GM12872 (cell line): ENCODE measurements at regions not wholly inside any gene's neighbourhood (a gene's known extent, or its start where the extent isn't known, plus 50 kb on each side); places are given as distances from the start of the nearest gene placed in this dataset.

Experiments
- TF ChIP-seq, protein P1 (sequence below): IDR thresholded peaks from 3 replicates; pipeline ENCODE4 v1.5.1; 2011; ENCODE audit warnings: low read depth, mild to moderate bottlenecking, low read length, moderate library complexity; ENCODE audit not compliant: insufficient read depth

DNA sequence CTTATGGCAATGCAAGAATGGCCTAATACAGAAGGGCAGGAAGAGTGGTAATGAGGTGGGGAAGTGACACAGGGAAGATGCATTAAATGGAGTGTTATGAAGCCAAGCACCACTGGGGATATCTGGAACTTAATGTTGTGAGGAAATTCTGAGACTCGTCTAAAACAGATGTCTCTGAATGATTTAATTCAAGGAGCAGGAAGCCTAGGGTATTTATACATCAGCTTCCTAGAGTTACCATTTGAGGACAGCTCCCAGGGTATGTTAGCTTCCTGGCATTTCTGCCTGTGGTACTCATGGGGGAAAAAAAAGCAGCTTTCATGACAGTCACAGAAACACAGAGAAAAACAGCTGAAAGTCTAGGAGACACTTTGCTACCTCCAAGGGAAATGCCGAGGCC, 989.5 kb downstream of the CBLN2 start:
- TF ChIP-seq, protein P1, sequence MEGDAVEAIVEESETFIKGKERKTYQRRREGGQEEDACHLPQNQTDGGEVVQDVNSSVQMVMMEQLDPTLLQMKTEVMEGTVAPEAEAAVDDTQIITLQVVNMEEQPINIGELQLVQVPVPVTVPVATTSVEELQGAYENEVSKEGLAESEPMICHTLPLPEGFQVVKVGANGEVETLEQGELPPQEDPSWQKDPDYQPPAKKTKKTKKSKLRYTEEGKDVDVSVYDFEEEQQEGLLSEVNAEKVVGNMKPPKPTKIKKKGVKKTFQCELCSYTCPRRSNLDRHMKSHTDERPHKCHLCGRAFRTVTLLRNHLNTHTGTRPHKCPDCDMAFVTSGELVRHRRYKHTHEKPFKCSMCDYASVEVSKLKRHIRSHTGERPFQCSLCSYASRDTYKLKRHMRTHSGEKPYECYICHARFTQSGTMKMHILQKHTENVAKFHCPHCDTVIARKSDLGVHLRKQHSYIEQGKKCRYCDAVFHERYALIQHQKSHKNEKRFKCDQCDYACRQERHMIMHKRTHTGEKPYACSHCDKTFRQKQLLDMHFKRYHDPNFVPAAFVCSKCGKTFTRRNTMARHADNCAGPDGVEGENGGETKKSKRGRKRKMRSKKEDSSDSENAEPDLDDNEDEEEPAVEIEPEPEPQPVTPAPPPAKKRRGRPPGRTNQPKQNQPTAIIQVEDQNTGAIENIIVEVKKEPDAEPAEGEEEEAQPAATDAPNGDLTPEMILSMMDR, result no peak

DNA sequence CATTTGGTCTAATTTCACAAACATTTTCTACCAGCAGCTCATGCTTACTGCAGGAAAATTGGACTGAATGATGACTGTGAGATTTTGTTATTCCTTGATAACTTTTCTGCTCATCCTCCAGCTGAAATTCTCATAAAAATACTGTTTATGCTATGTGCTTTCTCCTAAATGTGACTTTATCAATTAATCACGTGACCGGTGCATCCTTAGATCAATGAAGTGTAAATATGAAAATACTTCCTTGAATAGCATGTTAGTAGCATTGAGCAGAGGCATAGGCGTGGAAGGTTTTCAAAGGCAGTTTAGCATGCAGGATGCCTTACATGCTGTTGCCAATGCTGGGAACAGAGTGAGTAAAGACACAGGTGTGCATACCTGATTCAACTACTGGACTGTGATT, 1002.5 kb downstream of the CBLN2 start:
- TF ChIP-seq, protein P1, result no peak

DNA sequence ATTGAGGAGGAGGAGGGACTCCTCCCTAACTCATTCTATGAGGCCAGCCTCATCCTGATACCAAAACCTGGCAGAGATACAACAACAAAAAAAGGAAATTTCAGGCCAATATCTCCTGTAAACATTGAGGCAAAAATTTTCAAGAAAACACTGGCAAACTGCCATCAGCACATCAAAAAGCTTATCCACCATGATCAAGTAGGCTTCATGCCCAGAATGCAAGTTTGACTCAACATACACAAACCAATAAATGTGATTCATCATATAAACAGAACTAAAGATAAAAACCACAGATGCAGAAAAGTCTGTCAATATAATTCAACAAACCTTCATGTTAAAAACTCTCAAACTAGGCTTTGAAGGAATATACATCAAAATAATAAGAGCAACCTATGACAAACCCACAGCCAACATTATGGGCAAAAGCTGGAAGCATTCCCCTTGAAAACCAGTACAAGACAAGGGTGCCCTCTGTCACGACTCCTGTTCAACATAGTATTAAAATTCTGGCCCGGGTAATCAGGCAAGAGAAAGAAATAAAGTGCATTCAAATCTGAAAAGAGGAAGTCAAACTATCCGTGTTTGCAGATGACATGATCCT, 1014.3 kb downstream of the CBLN2 start:
- TF ChIP-seq, protein P1, result no peak

DNA sequence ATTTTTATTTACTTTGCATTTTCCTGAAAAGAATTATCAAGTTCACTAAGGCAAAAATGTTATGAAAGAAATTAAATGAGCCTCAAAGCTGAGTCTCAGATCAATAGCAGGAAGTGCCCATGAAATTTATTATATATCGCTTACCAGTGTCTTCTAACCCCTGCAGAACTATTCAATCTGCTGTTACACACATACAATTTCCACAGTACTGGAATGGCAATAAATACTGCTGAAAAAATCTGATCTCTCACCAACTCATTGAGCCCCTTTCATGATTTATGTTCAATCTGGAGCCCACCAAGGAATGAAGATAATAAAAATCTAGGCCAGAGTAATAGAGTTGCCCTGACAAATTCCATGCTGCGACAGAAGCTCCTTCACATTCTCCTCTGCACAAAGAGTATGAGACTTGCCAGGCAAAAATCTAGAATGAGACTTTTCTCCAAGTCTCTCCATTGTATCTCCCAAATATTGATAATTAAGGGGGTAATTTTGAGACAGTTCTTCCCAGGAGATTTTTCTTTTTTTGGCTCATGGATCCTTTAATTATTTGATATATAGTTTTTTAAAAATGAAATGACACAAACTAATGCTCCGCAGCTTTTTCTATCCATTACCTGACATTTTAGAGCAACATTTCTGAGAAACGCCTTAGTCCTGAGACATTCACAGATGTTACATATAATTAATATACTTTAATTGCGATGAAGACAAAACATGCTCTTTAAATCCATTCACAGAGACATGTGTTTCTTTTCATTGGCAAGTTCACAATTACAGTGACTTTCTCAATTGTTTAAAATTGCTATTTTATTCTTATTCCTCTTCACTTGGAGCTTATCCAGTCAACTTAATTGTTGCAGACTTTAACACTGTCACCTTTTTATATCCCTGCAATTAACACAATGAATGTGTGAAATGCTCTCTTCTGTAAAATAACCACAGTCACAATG, 1020.4 kb downstream of the CBLN2 start:
- TF ChIP-seq, protein P1, result no peak

DNA sequence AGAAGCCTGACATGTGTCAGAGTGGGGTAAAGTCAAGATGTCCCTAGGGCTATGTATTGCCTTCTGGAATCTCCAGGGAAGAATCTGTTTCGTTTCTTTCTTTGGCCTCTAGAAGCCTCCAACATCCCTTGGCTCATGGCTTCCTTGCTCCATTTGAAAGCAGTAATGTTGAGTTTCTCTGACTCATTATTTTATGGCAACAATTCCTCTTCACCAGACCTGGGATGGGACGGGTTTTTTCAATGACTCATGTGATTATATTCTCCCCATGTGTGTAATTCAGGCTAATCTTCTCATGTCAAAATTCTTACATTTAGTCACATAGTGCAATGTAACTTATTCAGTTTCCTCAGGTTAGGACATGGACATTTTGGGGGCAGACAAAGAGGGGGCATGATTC, 1038.6 kb downstream of the CBLN2 start:
- TF ChIP-seq, protein P1, result no peak

DNA sequence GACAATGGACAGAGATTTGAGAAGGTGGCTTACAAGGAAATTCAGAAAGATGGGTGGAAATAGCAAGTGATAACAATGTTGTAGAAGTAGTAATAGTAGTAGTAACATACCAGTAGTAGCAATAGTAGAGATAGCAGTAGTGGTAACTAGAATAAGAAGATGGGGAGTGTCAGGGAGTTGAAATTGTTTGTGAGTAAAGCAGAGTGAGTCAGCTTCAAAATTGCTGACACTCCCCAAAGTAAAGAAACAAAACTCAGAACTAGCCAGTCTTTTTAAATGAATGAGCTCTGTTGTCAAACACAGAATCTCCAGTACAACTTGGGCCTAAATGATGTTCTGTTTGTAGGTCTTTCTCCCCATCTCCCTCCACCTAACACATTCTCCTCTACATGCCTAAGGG, 1040.9 kb downstream of the CBLN2 start:
- TF ChIP-seq, protein P1, result no peak

DNA sequence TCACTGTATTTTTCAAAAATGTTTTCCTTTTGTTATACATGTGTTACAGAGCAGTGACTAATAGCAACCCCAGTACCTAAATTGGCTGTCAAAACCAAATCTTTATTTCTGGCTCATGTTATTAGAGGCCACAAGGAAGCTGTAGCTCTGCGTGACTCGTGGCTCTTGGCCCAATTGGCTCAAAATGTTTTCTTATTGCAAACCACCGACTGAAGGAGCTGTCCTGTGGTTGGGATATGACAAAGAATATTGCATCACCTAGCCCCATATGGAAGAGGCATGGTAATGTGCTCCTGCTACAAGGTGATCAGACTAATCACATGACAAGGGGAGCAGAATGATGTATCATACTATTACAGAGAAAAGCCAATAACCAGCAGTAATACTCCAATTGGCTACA, 1058.5 kb downstream of the CBLN2 start:
- TF ChIP-seq, protein P1, result no peak
